VCaP (cell line): ENCODE measurements at regions not wholly inside any gene's neighbourhood (a gene's known extent, or its start where the extent isn't known, plus 50 kb on each side); places are given as distances from the start of the nearest gene placed in this dataset.

Experiments used
- H3K27ac ChIP-seq: fragments of 450-650 bp; 2 replicates; pipeline ENCODE4 v1.5.1; 2017
- CTCF ChIP-seq: fragments of 450-650 bp; conservative IDR thresholded peaks from 2 replicates; pipeline ENCODE4 v1.5.1; 2017; ENCODE audit warnings: mild to moderate bottlenecking, moderate library complexity

GRCh38 chr4:145308598-145308997 lies 128.2 kb upstream of the OTUD4 start:
- TF ChIP-seq CTCF = no peak
- H3K27ac ChIP-seq = no peak overlapping the region

GRCh38 chr4:145307763-145308430 lies 127.5 kb upstream of the OTUD4 start:
- TF ChIP-seq CTCF = no peak
- no peak overlapping the region for H3K27ac ChIP-seq

GRCh38 chr4:145307120-145307519 lies 126.7 kb upstream of the OTUD4 start:
- no peak for TF ChIP-seq CTCF
- H3K27ac ChIP-seq = no peak overlapping the region

GRCh38 chr4:145302725-145303124 lies 122.3 kb upstream of the OTUD4 start:
- no peak overlapping the region for H3K27ac ChIP-seq

GRCh38 chr4:145301386-145302080 lies 121.1 kb upstream of the OTUD4 start:
- H3K27ac ChIP-seq = no peak overlapping the region
- no peak for TF ChIP-seq CTCF

More at GRCh38 chr4:145302725-145303124, 122.3 kb upstream of the OTUD4 start:
- no peak for TF ChIP-seq CTCF

GRCh38 chr4:145299380-145300076 lies 119.1 kb upstream of the OTUD4 start:
- H3K27ac ChIP-seq = no peak overlapping the region
- TF ChIP-seq CTCF = no peak

GRCh38 chr4:145298885-145299284 lies 118.5 kb upstream of the OTUD4 start:
- H3K27ac ChIP-seq = no peak overlapping the region
- no peak for TF ChIP-seq CTCF
